Epithelial cell of proximal tubule (primary cell): ENCODE measurements at regions not wholly inside any gene's neighbourhood (a gene's known extent, or its start where the extent isn't known, plus 50 kb on each side); places are given as distances from the start of the nearest gene placed in this dataset.
"Not testable (repeated sequence)": the region's sequence is repeated elsewhere in the genome, so short reads cannot be mapped to it uniquely, and the experiment has no call there.

ENCODE experiments used
- DNase-seq: peaks from one replicate; pipeline ENCODE4 v3.0.0-alpha.2; 2011; ENCODE audit warnings: low read depth
- H3K4me3 ChIP-seq: 2 replicates; pipeline ENCODE4 v1.5.1; 2011; ENCODE audit warnings: low read depth, mild to moderate bottlenecking, low read length
- TF ChIP-seq, protein P1 (sequence below): conservative IDR thresholded peaks from 2 replicates; pipeline ENCODE4 v1.5.1; 2012; ENCODE audit warnings: low read depth, mild to moderate bottlenecking, low read length

DNA sequence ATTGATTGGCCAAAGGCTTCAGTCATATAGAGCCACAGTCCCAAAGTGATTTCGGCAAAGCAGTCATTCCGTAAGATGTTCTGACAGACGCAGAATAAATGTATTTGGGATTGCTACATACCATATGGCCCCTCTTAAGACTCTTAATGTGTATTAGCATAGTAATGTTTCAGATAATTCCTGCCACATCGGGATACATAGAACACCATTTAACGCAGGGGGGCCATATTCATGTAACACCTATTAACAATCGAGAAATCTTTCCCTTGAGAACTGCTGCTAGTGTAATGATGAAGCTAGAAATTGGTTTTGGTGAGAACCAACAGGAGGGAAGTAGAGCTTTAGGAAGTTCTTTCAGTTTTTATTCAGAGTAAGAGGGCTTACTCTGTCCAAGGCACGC, 390.9 kb upstream of the SASH1 start:
- no peak for DNase-seq
- TF ChIP-seq, protein P1, sequence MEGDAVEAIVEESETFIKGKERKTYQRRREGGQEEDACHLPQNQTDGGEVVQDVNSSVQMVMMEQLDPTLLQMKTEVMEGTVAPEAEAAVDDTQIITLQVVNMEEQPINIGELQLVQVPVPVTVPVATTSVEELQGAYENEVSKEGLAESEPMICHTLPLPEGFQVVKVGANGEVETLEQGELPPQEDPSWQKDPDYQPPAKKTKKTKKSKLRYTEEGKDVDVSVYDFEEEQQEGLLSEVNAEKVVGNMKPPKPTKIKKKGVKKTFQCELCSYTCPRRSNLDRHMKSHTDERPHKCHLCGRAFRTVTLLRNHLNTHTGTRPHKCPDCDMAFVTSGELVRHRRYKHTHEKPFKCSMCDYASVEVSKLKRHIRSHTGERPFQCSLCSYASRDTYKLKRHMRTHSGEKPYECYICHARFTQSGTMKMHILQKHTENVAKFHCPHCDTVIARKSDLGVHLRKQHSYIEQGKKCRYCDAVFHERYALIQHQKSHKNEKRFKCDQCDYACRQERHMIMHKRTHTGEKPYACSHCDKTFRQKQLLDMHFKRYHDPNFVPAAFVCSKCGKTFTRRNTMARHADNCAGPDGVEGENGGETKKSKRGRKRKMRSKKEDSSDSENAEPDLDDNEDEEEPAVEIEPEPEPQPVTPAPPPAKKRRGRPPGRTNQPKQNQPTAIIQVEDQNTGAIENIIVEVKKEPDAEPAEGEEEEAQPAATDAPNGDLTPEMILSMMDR = no peak
- H3K4me3 ChIP-seq = no peak overlapping the region

DNA sequence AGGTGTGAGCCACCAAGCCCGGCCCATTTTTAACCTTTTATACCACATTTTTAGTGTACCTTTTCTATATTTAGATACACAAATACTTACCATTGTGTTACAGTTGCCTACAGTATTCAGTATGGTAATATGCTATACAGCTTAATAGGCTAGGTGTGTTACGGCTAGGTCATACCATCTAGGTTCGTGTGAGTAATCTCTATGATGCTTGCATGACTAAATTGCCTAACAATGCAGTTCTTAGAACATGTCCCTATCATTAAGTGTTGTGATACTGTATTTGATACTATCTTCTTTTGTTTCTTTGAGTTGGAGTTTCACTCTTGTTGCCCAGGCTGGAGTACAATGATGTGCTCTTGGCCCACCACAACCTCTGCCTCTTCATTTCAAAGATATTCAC, 387.7 kb upstream of the SASH1 start:
- H3K4me3 ChIP-seq = no peak overlapping the region
- TF ChIP-seq, protein P1 = no peak
- no peak for DNase-seq

DNA sequence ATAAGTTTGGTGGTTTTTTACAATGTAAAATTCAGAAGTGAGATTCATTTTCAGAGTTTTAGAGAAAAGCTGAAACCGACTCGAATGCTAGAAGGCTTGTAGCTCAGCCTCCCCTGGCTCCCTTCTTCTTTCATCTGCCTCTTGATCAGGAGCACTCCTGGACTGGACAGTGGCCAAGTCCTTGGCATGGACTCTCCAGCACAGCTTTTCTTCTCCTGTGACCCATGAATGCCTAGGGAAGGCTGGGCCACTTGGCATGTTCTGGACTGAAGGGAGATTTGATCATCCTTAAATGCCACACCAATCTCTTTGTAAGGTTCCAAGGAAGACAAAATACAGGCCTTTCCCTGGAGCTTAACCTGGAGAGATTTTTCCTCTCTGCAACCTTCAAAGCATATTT, 384.0 kb upstream of the SASH1 start:
- TF ChIP-seq, protein P1 = no peak
- H3K4me3 ChIP-seq = no peak overlapping the region
- no peak for DNase-seq

DNA sequence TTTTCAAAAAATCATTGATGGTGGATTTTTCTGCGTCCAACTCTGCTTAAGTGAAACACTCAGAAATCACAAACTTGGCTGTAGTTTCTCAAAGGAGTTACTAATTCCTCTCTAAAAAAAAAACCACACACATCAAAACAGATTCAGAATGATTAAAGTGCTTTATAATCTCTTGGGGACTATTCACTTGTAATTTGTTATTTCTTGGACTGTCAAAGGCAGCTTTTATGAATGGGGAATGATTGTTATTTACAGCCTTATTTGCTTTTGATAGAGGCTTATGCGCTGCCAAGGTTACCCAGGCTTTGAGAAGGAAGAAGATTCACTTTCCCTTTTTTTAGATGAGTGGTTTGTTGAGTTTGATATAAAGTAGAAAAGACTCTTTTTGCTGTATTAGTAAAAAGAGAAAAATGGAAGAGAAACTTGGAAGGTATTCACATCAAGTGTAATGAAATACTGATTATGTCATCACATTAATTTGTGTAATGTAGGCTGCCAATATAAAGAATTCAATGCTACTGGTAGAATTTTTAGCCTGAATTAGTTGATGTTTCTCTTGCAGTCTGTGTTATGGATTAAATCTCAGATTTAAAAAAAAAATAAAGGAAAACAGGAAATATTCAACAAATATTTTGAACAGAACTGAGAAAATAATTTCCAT, 381.0 kb upstream of the SASH1 start:
- TF ChIP-seq, protein P1 = no peak
- DNase-seq = no peak
- H3K4me3 ChIP-seq = no peak overlapping the region

DNA sequence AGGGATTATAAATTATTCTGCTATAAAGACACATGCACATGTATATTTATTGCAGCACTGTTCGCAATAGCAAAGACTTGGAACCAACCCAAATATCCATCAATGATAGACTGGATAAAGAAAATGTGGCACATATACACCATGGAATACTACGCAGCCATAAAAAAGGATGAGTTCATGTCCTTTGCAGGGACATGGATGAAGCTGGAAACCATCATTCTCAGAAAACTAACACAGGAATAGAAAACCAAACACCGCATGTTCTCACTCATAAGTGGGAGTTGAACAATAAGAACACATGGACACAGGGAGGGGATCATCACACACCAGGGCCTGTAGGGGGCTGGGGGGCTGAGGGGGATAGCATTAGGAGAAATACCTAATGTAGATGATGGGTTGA, 377.2 kb upstream of the SASH1 start:
- not testable (repeated sequence) for H3K4me3 ChIP-seq, DNase-seq

DNA sequence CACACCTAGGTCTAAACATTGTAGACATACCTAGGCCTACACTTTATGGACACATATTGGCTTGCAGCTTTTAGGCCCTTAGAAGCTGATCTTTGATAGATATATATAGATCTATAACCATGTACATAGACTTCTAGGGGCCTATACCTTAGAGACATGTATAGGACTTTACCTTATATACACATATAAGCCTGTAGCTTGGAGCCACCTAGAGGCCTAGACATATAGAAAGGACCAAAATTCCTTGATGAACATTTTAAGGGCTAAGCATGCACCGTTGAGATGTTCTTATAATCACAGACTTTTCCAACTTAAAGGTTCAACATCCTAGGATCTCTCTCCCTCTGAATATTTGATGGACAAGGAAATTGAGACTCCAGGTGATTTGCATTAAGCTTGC, 371.7 kb upstream of the SASH1 start:
- TF ChIP-seq, protein P1 = peak; percentile 25
- no peak overlapping the region for H3K4me3 ChIP-seq
- DNase-seq = no peak

DNA sequence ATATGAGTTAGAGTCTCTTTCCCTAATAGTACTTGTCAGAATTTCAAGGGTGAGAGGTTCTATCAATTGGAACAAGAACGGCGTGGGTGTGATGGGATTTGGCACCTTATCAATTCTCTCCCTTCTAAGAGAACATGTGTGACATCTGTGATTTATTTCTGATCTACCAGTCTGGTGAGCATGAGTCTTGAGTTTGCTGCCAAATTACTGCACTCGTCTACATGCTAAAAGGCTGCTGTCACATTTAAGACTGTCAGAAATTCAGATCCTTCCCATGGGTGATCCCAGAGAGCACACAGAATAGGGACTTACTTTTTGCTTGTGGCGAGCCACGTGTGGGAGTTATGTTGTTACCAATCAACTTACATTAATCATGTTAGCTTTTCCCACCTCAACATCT, 370.2 kb upstream of the SASH1 start:
- no peak for DNase-seq
- TF ChIP-seq, protein P1 = no peak
- H3K4me3 ChIP-seq = no peak overlapping the region
